H9 (cell line): ENCODE measurements at regions not wholly inside any gene's neighbourhood (a gene's known extent, or its start where the extent isn't known, plus 50 kb on each side); places are given as distances from the start of the nearest gene placed in this dataset.

Source experiments
- DNase-seq: peaks from one replicate; pipeline ENCODE4 v3.0.0-alpha.2; 2017
- H2AFZ ChIP-seq: one replicate; pipeline ENCODE4 v1.6.1; 2013; ENCODE audit warnings: mild to moderate bottlenecking, low read length, control low read depth, moderate library complexity
- H2AK5ac ChIP-seq: 2 replicates; pipeline ENCODE4 v1.6.1; 2013; ENCODE audit warnings: low read length, control low read depth, mixed read lengths; ENCODE audit not compliant: insufficient read length
- H2BK120ac ChIP-seq: one replicate; pipeline ENCODE4 v1.6.1; 2013; ENCODE audit warnings: low read depth, mild to moderate bottlenecking, low read length, control low read depth, inconsistent platforms; ENCODE audit not compliant: poor library complexity, severe bottlenecking
- H2BK12ac ChIP-seq: 2 replicates; pipeline ENCODE4 v1.6.1; 2013; ENCODE audit warnings: low read length, control low read depth, mixed read lengths, low read depth; ENCODE audit not compliant: insufficient read length
- H2BK15ac ChIP-seq: 2 replicates; pipeline ENCODE4 v1.6.1; 2013; ENCODE audit warnings: low read depth, low read length, control low read depth
- H2BK20ac ChIP-seq: one replicate; pipeline ENCODE4 v1.6.1; 2013; ENCODE audit warnings: low read depth, mild to moderate bottlenecking, low read length, control low read depth, inconsistent platforms; ENCODE audit not compliant: poor library complexity, severe bottlenecking
- H2BK5ac ChIP-seq: 2 replicates; pipeline ENCODE4 v1.6.1; 2013; ENCODE audit warnings: low read length, control low read depth, mixed read lengths; ENCODE audit not compliant: insufficient read length
- H3K14ac ChIP-seq: 2 replicates; pipeline ENCODE4 v1.6.1; 2013; ENCODE audit warnings: low read length, control low read depth; ENCODE audit not compliant: insufficient read depth
- H3K18ac ChIP-seq: 2 replicates; pipeline ENCODE4 v1.6.1; 2013; ENCODE audit warnings: low read depth, mild to moderate bottlenecking, mixed read lengths, low read length, control low read depth; ENCODE audit not compliant: insufficient read length
- H3K23ac ChIP-seq: 2 replicates; pipeline ENCODE4 v1.6.1; 2013; ENCODE audit warnings: low read length, control low read depth, mixed read lengths, low read depth; ENCODE audit not compliant: insufficient read length
- H3K23me2 ChIP-seq: 2 replicates; pipeline ENCODE4 v1.6.1; 2013; ENCODE audit warnings: low read depth, mild to moderate bottlenecking, mixed read lengths, low read length, control low read depth; ENCODE audit not compliant: insufficient read length, poor library complexity, severe bottlenecking
- H3K27ac ChIP-seq: 2 replicates; pipeline ENCODE4 v1.5.1; 2013; ENCODE audit warnings: low read length, control low read depth, mixed read lengths, low read depth; ENCODE audit not compliant: insufficient read length
- H3K27me3 ChIP-seq: 2 replicates; pipeline ENCODE4 v1.6.1; 2013; ENCODE audit warnings: low read length, control low read depth, inconsistent platforms; ENCODE audit not compliant: insufficient read depth
- H3K4ac ChIP-seq: 2 replicates; pipeline ENCODE4 v1.6.1; 2013; ENCODE audit warnings: low read depth, mild to moderate bottlenecking, control low read depth, inconsistent platforms, low read length, moderate library complexity
- H3K4me1 ChIP-seq: 2 replicates; pipeline ENCODE4 v1.6.1; 2013; ENCODE audit warnings: low read length, control low read depth, inconsistent platforms; ENCODE audit not compliant: insufficient read depth
- H3K4me2 ChIP-seq: 2 replicates; pipeline ENCODE4 v1.6.1; 2013; ENCODE audit warnings: low read length, control low read depth, mixed read lengths; ENCODE audit not compliant: insufficient read length, insufficient read depth
- H3K56ac ChIP-seq: 2 replicates; pipeline ENCODE4 v1.6.1; 2013; ENCODE audit warnings: low read depth, mild to moderate bottlenecking, mixed read lengths, low read length, control low read depth; ENCODE audit not compliant: insufficient read length
- H3K79me1 ChIP-seq: 2 replicates; pipeline ENCODE4 v1.6.1; 2013; ENCODE audit warnings: low read depth, mild to moderate bottlenecking, moderate library complexity, low read length, control low read depth, inconsistent platforms; ENCODE audit not compliant: insufficient read depth, poor library complexity, severe bottlenecking
- H3K79me2 ChIP-seq: 2 replicates; pipeline ENCODE4 v1.6.1; 2013; ENCODE audit warnings: low read length, control low read depth, inconsistent platforms; ENCODE audit not compliant: insufficient read depth
- H3K9ac ChIP-seq: 2 replicates; pipeline ENCODE4 v1.6.1; 2013; ENCODE audit warnings: low read length, control low read depth, mixed read lengths; ENCODE audit not compliant: insufficient read length; ENCODE audit errors: extremely low read depth
- H3K9me3 ChIP-seq: one replicate; pipeline ENCODE4 v1.6.1; 2013; ENCODE audit warnings: low read depth, low read length, inconsistent platforms; ENCODE audit not compliant: control insufficient read depth
- H3T11ph ChIP-seq: one replicate; pipeline ENCODE4 v1.6.1; 2013; ENCODE audit warnings: mild to moderate bottlenecking, low read length, control low read depth, inconsistent platforms
- H4K20me1 ChIP-seq: one replicate; pipeline ENCODE4 v1.6.1; 2013; ENCODE audit not compliant: control insufficient read depth, insufficient read length, insufficient read depth
- H4K5ac ChIP-seq: 2 replicates; pipeline ENCODE4 v1.6.1; 2013; ENCODE audit warnings: low read depth, mild to moderate bottlenecking, mixed read lengths, low read length, control low read depth; ENCODE audit not compliant: insufficient read length
- H4K8ac ChIP-seq: replicated peaks from 2 replicates; pipeline ENCODE4 v1.6.1; 2013; ENCODE audit warnings: low read length, control low read depth, mixed read lengths, low read depth; ENCODE audit not compliant: insufficient read length
- H4K91ac ChIP-seq: 2 replicates; pipeline ENCODE4 v1.6.1; 2013; ENCODE audit warnings: low read depth, mild to moderate bottlenecking, moderate library complexity, mixed read lengths, low read length, control low read depth; ENCODE audit not compliant: insufficient read length
- H3K27ac Mint-ChIP-seq, 3 experiments: 2 replicates in 2 of 3; 3 replicates in 1 of 3; pipeline ENCODE4 v1.8.0; 2020 to 2021; ENCODE audit warnings: mixed read lengths in 3 of 3, mild to moderate bottlenecking in 1 of 3, moderate library complexity in 1 of 3
- H3K27me3 Mint-ChIP-seq: 2 replicates; pipeline ENCODE4 v1.8.0; 2021; ENCODE audit warnings: low read depth, mild to moderate bottlenecking, moderate library complexity, mixed read lengths
- H3K36me3 Mint-ChIP-seq, 3 experiments: 2 replicates in 2 of 3; 3 replicates in 1 of 3; pipeline ENCODE4 v1.8.0; 2020 to 2021; ENCODE audit warnings: low read depth in 3 of 3, mixed read lengths in 3 of 3; ENCODE audit not compliant: insufficient read depth in 1 of 3
- H3K4me1 Mint-ChIP-seq, 2 experiments: 2 replicates each; pipeline ENCODE4 v1.8.0; 2020; ENCODE audit warnings: mixed read lengths in 2 of 2
- H3K4me3 Mint-ChIP-seq, 2 experiments: 2 replicates in 1 of 2; 3 replicates in 1 of 2; pipeline ENCODE4 v1.8.0; 2020 to 2021; ENCODE audit warnings: mild to moderate bottlenecking in 2 of 2, mixed read lengths in 2 of 2, moderate library complexity in 1 of 2
- H3K9me3 Mint-ChIP-seq, 2 experiments: 2 replicates in 1 of 2; 3 replicates in 1 of 2; pipeline ENCODE4 v1.8.0; 2020; ENCODE audit warnings: mild to moderate bottlenecking in 2 of 2, mixed read lengths in 2 of 2, moderate library complexity in 1 of 2
- CTCF ChIP-seq: fragments of 200-600 bp; sonication (generic); conservative IDR thresholded peaks from 3 replicates; pipeline ENCODE4 v1.8.0; 2021; ENCODE audit warnings: antibody characterized with exemption, mild to moderate bottlenecking
- WGBS: extraction: QIAGEN DNeasy Blood & Tissue Kit; methylation state at CpG from one replicate; pipeline ENCODE4 v1.1.7; 2013; ENCODE audit warnings: missing lambda C conversion rate, low lambda C conversion rate, mixed read lengths; ENCODE audit not compliant: insufficient read length; ENCODE audit errors: extremely low coverage; 5-methylcytosine and 5-hydroxymethylcytosine counted together

- DNase-seq, result no peak
Measured at GRCh38 chr18:6561016-6561415, 146.3 kb upstream of the L3MBTL4 start.

More at GRCh38 chr18:6561016-6561415, 146.3 kb upstream of the L3MBTL4 start:
- no peaks in the 10 kb centered on the region for H3K9me3 ChIP-seq
- no peak overlapping the region for H2AK5ac ChIP-seq
- Mint-ChIP-seq H3K9me3 (peaks cover 3 to 4% of the 10 kb centered on the region in 2 experiments; a peak in 4 of 5 replicates), H3K4me1 (peaks cover 32 to 50% of the 10 kb centered on the region in 2 experiments), H3K36me3 (peaks cover 1 to 4% (median 4%) of the 10 kb centered on the region in 3 experiments; a peak in 4 of 7 replicates), H3K4me3 (no peak overlapping the region), H3K27ac (no peak overlapping the region), H3K27me3 (no peaks in the 10 kb centered on the region; the same call in 1 of the 2 replicates)
- TF ChIP-seq CTCF, result no peak
- no peak overlapping the region for H3K4me2 ChIP-seq
- H4K5ac ChIP-seq, result no peak overlapping the region
- H4K8ac ChIP-seq, result no peak overlapping the region
- H3K79me2 ChIP-seq, result no peaks in the 10 kb centered on the region
- H2AFZ ChIP-seq, result no peak overlapping the region
- H3K4ac ChIP-seq, result no peak overlapping the region
- no peak overlapping the region for H3K14ac ChIP-seq
- H3K4me1 ChIP-seq, result peaks cover 12% of the 10 kb centered on the region; the same call in 1 of the 2 replicates
- no peak overlapping the region for H4K91ac ChIP-seq
- no peak overlapping the region for H3K9ac ChIP-seq
- H2BK120ac ChIP-seq, result no peak overlapping the region
- WGBS, result no CpG with 5 or more reads among the region's 9 CpGs
- H3K27me3 ChIP-seq, result no peaks in the 10 kb centered on the region
- H2BK15ac ChIP-seq, result no peak overlapping the region
- no peaks in the 10 kb centered on the region for H3K79me1 ChIP-seq
- H4K20me1 ChIP-seq, result no peaks in the 10 kb centered on the region
- no peak overlapping the region for H3K27ac ChIP-seq
- no peak overlapping the region for H3K18ac ChIP-seq
- peaks cover 3% of the 10 kb centered on the region for H3K23me2 ChIP-seq
- H2BK20ac ChIP-seq, result no peak overlapping the region
- H2BK12ac ChIP-seq, result no peak overlapping the region
- H3T11ph ChIP-seq, result no peak overlapping the region
- H3K56ac ChIP-seq, result no peak overlapping the region
- no peak overlapping the region for H2BK5ac ChIP-seq
- no peak overlapping the region for H3K23ac ChIP-seq
